Gastrocnemius medialis (tissue), 4 donors: ENCODE measurements at regions not wholly inside any gene's neighbourhood (a gene's known extent, or its start where the extent isn't known, plus 50 kb on each side); places are given as distances from the start of the nearest gene placed in this dataset.

Experiments used
- ATAC-seq, 2 donors: fragments of 150-250 bp; one replicate each; pipeline ENCODE4 v1.9.1; 2016
- DNase-seq, 2 donors: peaks; one replicate each; pipeline ENCODE4 v3.0.0-alpha.2; 2019
- H3K27ac ChIP-seq, 4 donors: fragments of 200-600 bp; sonication (generic); 1 replicate in 1 of 4; 2 replicates in 3 of 4; pipeline ENCODE4 v1.5.1; 2016 to 2018; ENCODE audit warnings: mild to moderate bottlenecking in 2 of 4, moderate library complexity in 1 of 4
- H3K27me3 ChIP-seq, 3 donors: fragments of 200-600 bp; sonication (generic) in 2 of 3; 1 replicate in 1 of 3; 2 replicates in 2 of 3; pipeline versions ENCODE4 v1.5.1 to v1.6.0; 2016 to 2019; ENCODE audit warnings: mild to moderate bottlenecking in 1 of 3, moderate library complexity in 1 of 3
- H3K36me3 ChIP-seq, 2 donors: fragments of 200-600 bp; sonication (generic) in 1 of 2; one replicate each; pipeline ENCODE4 v1.5.1; 2017 to 2018
- H3K4me1 ChIP-seq, 2 donors: fragments of 200-600 bp; sonication (generic) in 1 of 2; one replicate each; pipeline ENCODE4 v1.5.1; 2016 to 2017; ENCODE audit warnings: mild to moderate bottlenecking in 2 of 2
- H3K4me3 ChIP-seq, 4 donors: fragments of 200-600 bp; sonication (generic) in 3 of 4; 1 replicate in 1 of 4; 2 replicates in 3 of 4; pipeline ENCODE4 v1.5.1; 2016 to 2019; ENCODE audit warnings: mild to moderate bottlenecking in 2 of 4
- H3K9me3 ChIP-seq, 3 donors: fragments of 200-600 bp; sonication (generic) in 2 of 3; 1 replicate in 1 of 3; 2 replicates in 2 of 3; pipeline ENCODE4 v1.5.1; 2016 to 2019
- POLR2A ChIP-seq, 2 donors: fragments of 450-650 bp; IDR thresholded peaks; one replicate each; pipeline ENCODE4 v1.6.1; 2017; ENCODE audit warnings: antibody characterized with exemption in 2 of 2, mild to moderate bottlenecking in 2 of 2, moderate library complexity in 2 of 2
- in situ Hi-C, 4 donors: fragments of 200-750 bp; cut with MboI; loops; one replicate each; pipeline versions ENCODE4 v1.15.0 to v1.8.0; 2017; ENCODE audit warnings: low sequenced_read_pairs in 4 of 4
- intact Hi-C: fragments of 100-400 bp; cut with DNase I; formaldehyde crosslinking; loops from one replicate; pipeline ENCODE4 v1.15.1; 2023; ENCODE audit warnings: low total_unique reads
- TF ChIP-seq, protein P1 (sequence below), 5 experiments: fragments of 450-650 bp in 3 of 5; fragments of 200-600 bp in 2 of 5; sonication (generic) in 2 of 5; IDR thresholded peaks in 4 of 5; conservative IDR thresholded peaks in 1 of 5; 1 replicate in 4 of 5; 2 replicates in 1 of 5; pipeline ENCODE4 v1.5.1; 2016 to 2019; ENCODE audit warnings: antibody characterized with exemption in 5 of 5, mild to moderate bottlenecking in 3 of 5, moderate library complexity in 3 of 5

DNA sequence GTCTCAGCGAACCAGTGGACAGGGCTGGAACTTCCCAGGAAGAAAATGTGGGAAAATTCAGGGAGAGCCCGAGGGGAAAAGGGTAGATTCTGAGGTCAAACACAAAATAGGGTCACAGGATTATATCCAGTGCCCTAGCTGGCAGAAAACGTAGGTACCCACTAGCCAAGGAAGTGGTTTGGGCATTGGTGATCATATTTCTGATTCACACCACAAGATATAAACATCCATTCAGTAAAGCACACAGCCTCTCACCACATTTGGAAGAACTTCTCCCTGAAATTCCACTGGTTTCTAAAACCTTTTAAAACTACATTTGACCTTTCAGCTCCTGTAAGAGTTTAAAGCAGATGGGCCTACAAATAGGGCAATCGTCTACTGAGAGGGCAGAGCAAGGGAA is 186.9 kb downstream of the TTC32 start:
- intact Hi-C loops = no loop called here
- no peaks in the 10 kb centered on the region for H3K27me3 ChIP-seq
- no peak overlapping the region for H3K27ac ChIP-seq
- TF ChIP-seq POLR2A (IDR thresholded peaks at IDR 0.05) = no peak
- TF ChIP-seq, protein P1, sequence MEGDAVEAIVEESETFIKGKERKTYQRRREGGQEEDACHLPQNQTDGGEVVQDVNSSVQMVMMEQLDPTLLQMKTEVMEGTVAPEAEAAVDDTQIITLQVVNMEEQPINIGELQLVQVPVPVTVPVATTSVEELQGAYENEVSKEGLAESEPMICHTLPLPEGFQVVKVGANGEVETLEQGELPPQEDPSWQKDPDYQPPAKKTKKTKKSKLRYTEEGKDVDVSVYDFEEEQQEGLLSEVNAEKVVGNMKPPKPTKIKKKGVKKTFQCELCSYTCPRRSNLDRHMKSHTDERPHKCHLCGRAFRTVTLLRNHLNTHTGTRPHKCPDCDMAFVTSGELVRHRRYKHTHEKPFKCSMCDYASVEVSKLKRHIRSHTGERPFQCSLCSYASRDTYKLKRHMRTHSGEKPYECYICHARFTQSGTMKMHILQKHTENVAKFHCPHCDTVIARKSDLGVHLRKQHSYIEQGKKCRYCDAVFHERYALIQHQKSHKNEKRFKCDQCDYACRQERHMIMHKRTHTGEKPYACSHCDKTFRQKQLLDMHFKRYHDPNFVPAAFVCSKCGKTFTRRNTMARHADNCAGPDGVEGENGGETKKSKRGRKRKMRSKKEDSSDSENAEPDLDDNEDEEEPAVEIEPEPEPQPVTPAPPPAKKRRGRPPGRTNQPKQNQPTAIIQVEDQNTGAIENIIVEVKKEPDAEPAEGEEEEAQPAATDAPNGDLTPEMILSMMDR (IDR thresholded peaks at IDR 0.05 in 4 of 5, conservative IDR thresholded peaks at IDR 0.05 in 1 of 5) = no peak
- ATAC-seq = no peak
- no peaks in the 10 kb centered on the region for H3K36me3 ChIP-seq
- H3K4me1 ChIP-seq = peaks cover 0 to 3% of the 10 kb centered on the region in 2 donors
- no peaks in the 10 kb centered on the region for H3K9me3 ChIP-seq
- no peak for DNase-seq
- in situ Hi-C loops = no loop called here
- no peak overlapping the region for H3K4me3 ChIP-seq

- DNase-seq (no peak), ATAC-seq (no peak)
- Histone ChIP-seq H3K9me3 (no peaks in the 10 kb centered on the region), H3K36me3 (no peaks in the 10 kb centered on the region), H3K27me3 (no peaks in the 10 kb centered on the region), H3K27ac (no peak overlapping the region), H3K4me1 (peaks cover 0 to 3% of the 10 kb centered on the region in 2 donors), H3K4me3 (no peak overlapping the region)
- in situ Hi-C loops (no loop called here), intact Hi-C loops (no loop called here)
- TF ChIP-seq POLR2A (IDR thresholded peaks at IDR 0.05) = no peak
- TF ChIP-seq, protein P1 (IDR thresholded peaks at IDR 0.05 in 4 of 5, conservative IDR thresholded peaks at IDR 0.05 in 1 of 5) = no peak
These were observed 188.9 kb downstream of the TTC32 start for GRCh38 chr2:19712850-19713249.

DNA sequence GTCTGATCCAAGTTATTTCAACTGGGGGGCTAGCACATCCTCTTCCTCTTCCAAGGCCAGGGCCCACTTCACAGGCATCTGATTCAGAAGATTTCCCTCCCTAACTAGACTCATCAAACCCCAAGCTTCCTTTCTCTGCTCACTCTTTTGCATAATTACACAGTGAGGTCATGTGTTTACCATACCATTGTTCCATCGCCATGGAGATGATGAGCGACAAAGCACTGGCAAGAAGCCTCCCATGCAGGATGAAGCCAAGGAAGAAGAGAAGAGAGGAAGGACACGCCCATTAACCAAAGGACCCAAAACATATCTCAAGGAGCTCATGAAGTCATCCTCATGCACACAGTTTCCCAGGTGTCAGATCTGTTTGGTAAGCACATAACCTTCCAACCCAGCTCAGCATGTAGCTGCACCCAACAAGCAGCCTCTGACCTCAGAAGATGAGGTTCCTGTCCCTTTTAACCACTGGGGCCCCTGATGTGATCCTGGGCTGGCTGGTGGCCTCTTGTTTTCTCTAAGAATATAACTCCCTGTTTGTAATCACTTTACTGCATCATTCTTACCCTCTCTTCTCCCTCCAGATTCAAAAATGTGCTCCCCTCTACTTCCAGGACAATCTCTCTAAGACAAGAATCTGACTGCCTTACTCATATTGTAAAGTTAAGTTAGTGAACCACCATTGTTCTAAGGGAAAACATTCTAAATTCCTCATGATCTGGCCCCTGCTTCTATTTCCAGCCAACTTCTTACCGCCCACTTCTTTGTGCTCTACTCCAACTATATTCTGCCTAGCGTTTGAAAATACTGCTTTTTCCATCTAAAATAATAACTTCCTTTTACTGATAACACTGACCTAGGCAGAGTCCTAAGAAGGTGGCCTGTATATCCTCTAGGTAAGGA is 190.1 kb downstream of the TTC32 start:
- DNase-seq (no peak), ATAC-seq (no peak)
- in situ Hi-C loops = no loop called here
- no peak overlapping the region for H3K27ac ChIP-seq
- H3K27me3 ChIP-seq = no peaks in the 10 kb centered on the region
- TF ChIP-seq POLR2A (IDR thresholded peaks at IDR 0.05) = no peak
- TF ChIP-seq, protein P1 (IDR thresholded peaks at IDR 0.05 in 4 of 5, conservative IDR thresholded peaks at IDR 0.05 in 1 of 5) = no peak
- no peaks in the 10 kb centered on the region for H3K36me3 ChIP-seq
- intact Hi-C loops = no loop called here
- no peak overlapping the region for H3K4me3 ChIP-seq
- no peaks in the 10 kb centered on the region for H3K4me1 ChIP-seq
- no peaks in the 10 kb centered on the region for H3K9me3 ChIP-seq

GRCh38 chr2:19710230-19710629 is 191.6 kb downstream of the TTC32 start:
- no peak for DNase-seq
- ATAC-seq = no peak
- no peaks in the 10 kb centered on the region for H3K27me3 ChIP-seq
- in situ Hi-C loops (no loop called here), intact Hi-C loops (no loop called here)
- TF ChIP-seq, protein P1 (IDR thresholded peaks at IDR 0.05 in 4 of 5, conservative IDR thresholded peaks at IDR 0.05 in 1 of 5) = no peak
- no peak for TF ChIP-seq POLR2A (IDR thresholded peaks at IDR 0.05)
- no peaks in the 10 kb centered on the region for H3K36me3 ChIP-seq
- H3K27ac ChIP-seq = no peak overlapping the region
- H3K4me1 ChIP-seq = no peaks in the 10 kb centered on the region
- H3K9me3 ChIP-seq = no peaks in the 10 kb centered on the region
- H3K4me3 ChIP-seq = no peak overlapping the region
